ENCODE measurements at regions not wholly inside any gene's neighbourhood (a gene's known extent, or its start where the extent isn't known, plus 50 kb on each side); places are given as distances from the start of the nearest gene placed in this dataset.
"Not testable (repeated sequence)": the region's sequence is repeated elsewhere in the genome, so short reads cannot be mapped to it uniquely, and the experiment has no call there.

DNA sequence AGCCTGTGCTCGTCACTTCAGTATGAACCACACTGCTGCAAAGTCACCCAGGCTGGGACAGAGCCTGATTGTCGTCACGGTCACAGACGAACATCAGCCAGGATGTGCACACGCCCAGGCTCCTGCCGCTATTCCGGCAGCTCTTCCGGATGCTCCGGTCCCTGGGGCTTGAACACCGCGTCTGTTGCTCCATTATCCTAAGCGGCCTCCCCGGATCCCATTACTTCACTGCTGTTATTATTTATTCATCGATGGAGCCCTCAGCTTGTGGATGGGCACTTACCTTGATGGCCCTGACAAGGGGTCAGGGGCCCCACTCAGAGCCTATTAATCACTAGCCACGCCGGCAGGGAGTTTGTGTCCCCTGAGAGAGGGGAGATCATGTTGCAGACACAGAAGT, 120.8 kb upstream of the PCBD1 start:
- Histone ChIP-seq H3K27ac (ENCODE audit: low read depth, low read length) (no peak overlapping the region), H3K4ac (ENCODE audit: low read depth, low read length) (no peak overlapping the region), H3K79me2 (ENCODE audit: control insufficient read depth, insufficient read depth, low read length) (no peaks in the 10 kb centered on the region), H4K8ac (ENCODE audit: low read depth, low read length) (no peak overlapping the region), H3K23ac (ENCODE audit: low read length) (no peak overlapping the region), H3K9ac (ENCODE audit: low read length) (no peak overlapping the region), H3K27me3 (ENCODE audit: insufficient read depth, low read length, poor library complexity) (no peaks in the 10 kb centered on the region), H3K36me3 (ENCODE audit: control insufficient read depth, insufficient read depth, low read length) (no peaks in the 10 kb centered on the region), H3K4me1 (ENCODE audit: control insufficient read depth, low read depth, low read length) (peaks cover 6% of the 10 kb centered on the region), H2BK120ac (ENCODE audit: low read depth, low read length) (no peak overlapping the region), H3K4me2 (ENCODE audit: low read length) (no peak overlapping the region), H2BK15ac (replicated peaks; ENCODE audit: low read depth) (no peak overlapping the region), H3K79me1 (ENCODE audit: low read length) (no peaks in the 10 kb centered on the region), H2BK5ac (ENCODE audit: low read length) (no peak overlapping the region), H4K5ac (ENCODE audit: low read length) (no peak overlapping the region), H3K4me3 (ENCODE audit: low read length) (no peak overlapping the region), H3K18ac (ENCODE audit: low read length) (no peak overlapping the region), H2AK5ac (ENCODE audit: low read length) (no peak overlapping the region), H3K56ac (ENCODE audit: low read length) (no peak overlapping the region)
- WGBS (ENCODE audit: extremely low coverage, insufficient coverage, low lambda C conversion rate): no CpG with 5 or more reads among the region's 16 CpGs
- no peak for DNase-seq

DNA sequence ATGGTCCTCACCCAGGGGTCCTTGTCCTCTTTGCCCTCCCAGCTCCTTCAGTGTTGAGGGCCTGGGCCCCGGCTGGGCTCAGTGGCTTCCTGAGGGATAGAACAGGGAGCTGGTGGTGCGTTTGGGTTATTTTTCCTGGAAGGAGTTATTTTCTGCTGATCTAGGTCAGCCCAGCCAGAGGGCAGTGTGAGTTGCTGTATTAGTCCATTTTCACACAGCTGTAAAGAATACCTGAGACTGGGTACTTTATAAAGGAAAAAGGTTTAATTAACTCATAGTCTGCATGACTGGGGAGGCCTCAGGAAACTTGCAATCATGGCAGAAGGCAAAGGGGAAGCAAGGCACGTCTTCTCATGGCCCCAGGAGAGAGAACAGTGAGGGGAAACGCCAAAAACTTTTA, 122.4 kb upstream of the PCBD1 start:
- Histone ChIP-seq H3K18ac (ENCODE audit: low read length) (no peak overlapping the region), H3K4me2 (ENCODE audit: low read length) (no peak overlapping the region), H3K79me1 (ENCODE audit: low read length) (no peaks in the 10 kb centered on the region), H3K4me3 (ENCODE audit: low read length) (no peak overlapping the region), H2AK5ac (ENCODE audit: low read length) (peak overlapping the region; percentile 83), H3K4ac (ENCODE audit: low read depth, low read length) (peak overlapping the region; percentile 5), H3K27me3 (ENCODE audit: insufficient read depth, low read length, poor library complexity) (no peaks in the 10 kb centered on the region), H4K5ac (ENCODE audit: low read length) (no peak overlapping the region), H3K4me1 (ENCODE audit: control insufficient read depth, low read depth, low read length) (peaks cover 6% of the 10 kb centered on the region), H4K8ac (ENCODE audit: low read depth, low read length) (no peak overlapping the region), H3K23ac (ENCODE audit: low read length) (no peak overlapping the region), H3K36me3 (ENCODE audit: control insufficient read depth, insufficient read depth, low read length) (no peaks in the 10 kb centered on the region), H3K79me2 (ENCODE audit: control insufficient read depth, insufficient read depth, low read length) (no peaks in the 10 kb centered on the region), H2BK5ac (ENCODE audit: low read length) (peak overlapping the region; percentile 37), H3K56ac (ENCODE audit: low read length) (peak overlapping the region; percentile 61), H3K27ac (ENCODE audit: low read depth, low read length) (no peak overlapping the region), H2BK15ac (replicated peaks; ENCODE audit: low read depth) (no peak overlapping the region), H2BK120ac (ENCODE audit: low read depth, low read length) (no peak overlapping the region), H3K9ac (ENCODE audit: low read length) (no peak overlapping the region)
- WGBS (ENCODE audit: extremely low coverage, insufficient coverage, low lambda C conversion rate): no CpG with 5 or more reads among the region's 4 CpGs
- no peak for DNase-seq

DNA sequence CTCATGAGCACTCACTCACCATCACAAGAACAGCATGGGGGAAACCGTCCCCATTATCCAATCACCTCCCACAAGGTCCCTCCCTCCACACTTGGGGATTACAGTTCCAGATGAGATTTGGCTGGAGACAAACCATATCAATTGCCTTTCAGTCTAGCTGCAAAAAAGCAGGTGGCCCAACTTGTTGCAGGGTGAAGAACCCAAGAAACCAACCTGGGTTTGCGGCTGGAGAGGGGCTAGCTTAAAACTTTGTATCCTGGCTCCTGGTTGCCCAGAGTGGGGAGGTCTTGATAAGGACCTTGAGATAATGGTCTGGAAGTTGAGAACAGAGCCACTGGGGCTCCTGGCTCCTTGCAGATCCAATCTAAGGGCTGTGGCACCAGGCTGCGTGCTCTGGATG, 122.8 kb upstream of the PCBD1 start:
- Histone ChIP-seq H4K8ac (ENCODE audit: low read depth, low read length) (no peak overlapping the region), H3K79me2 (ENCODE audit: control insufficient read depth, insufficient read depth, low read length) (no peaks in the 10 kb centered on the region), H3K36me3 (ENCODE audit: control insufficient read depth, insufficient read depth, low read length) (no peaks in the 10 kb centered on the region), H3K27me3 (ENCODE audit: insufficient read depth, low read length, poor library complexity) (no peaks in the 10 kb centered on the region), H3K56ac (ENCODE audit: low read length) (no peak overlapping the region), H3K9ac (ENCODE audit: low read length) (no peak overlapping the region), H2BK15ac (replicated peaks; ENCODE audit: low read depth) (no peak overlapping the region), H3K4me1 (ENCODE audit: control insufficient read depth, low read depth, low read length) (peaks cover 5% of the 10 kb centered on the region), H2AK5ac (ENCODE audit: low read length) (no peak overlapping the region), H3K4me2 (ENCODE audit: low read length) (no peak overlapping the region), H2BK120ac (ENCODE audit: low read depth, low read length) (no peak overlapping the region), H3K4ac (ENCODE audit: low read depth, low read length) (no peak overlapping the region), H3K27ac (ENCODE audit: low read depth, low read length) (no peak overlapping the region), H3K79me1 (ENCODE audit: low read length) (no peaks in the 10 kb centered on the region), H4K5ac (ENCODE audit: low read length) (no peak overlapping the region), H3K23ac (ENCODE audit: low read length) (no peak overlapping the region), H3K18ac (ENCODE audit: low read length) (no peak overlapping the region), H2BK5ac (ENCODE audit: low read length) (no peak overlapping the region), H3K4me3 (ENCODE audit: low read length) (no peak overlapping the region)
- WGBS (ENCODE audit: extremely low coverage, insufficient coverage, low lambda C conversion rate): no CpG with 5 or more reads among the region's 3 CpGs
- DNase-seq: peak; percentile 58

DNA sequence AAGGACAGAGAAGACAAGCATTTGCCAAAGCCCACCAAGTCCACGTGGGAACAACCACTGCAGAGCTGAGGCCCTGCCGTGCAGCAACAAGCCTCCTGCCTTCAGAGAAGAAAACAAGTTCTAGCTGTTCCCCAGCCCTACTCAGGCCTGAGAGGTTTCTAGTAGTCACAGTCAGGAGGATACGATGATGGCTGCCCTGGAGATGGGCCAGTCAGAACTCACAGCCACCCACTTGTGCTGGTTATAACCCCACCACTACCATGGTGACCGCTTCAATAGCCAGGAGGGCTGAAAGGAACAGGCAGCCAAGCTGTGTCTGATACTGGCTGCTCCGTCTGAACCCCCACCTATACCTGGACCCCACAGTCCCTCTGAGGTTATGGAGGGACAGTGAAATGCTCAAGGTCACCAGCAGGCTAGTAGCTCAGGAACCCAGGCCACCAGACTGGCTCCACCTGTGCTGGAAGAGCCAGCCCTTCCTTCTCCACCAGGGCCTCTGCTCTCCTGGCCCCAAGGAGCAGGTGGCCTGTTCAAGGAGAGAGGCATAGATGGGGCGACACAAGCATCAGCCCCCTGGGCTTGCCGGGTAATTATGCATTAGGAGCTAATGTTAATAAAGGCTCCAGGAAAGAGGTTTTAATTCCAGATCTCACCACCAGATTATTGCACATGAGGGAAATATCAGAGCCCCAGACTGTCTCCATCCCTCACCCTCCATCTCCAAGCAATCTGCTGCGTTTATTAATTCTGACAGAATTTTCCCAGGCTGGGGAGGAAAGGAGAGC, 125.8 kb upstream of the PCBD1 start:
- H3K18ac ChIP-seq (ENCODE audit: low read length): no peak overlapping the region
- H4K5ac ChIP-seq (ENCODE audit: low read length): no peak overlapping the region
- WGBS (ENCODE audit: extremely low coverage, insufficient coverage, low lambda C conversion rate): no CpG with 5 or more reads among the region's 8 CpGs
- H3K9ac ChIP-seq (ENCODE audit: low read length): no peak overlapping the region
- H3K56ac ChIP-seq (ENCODE audit: low read length): no peak overlapping the region
- H3K27me3 ChIP-seq (ENCODE audit: insufficient read depth, low read length, poor library complexity): no peaks in the 10 kb centered on the region
- H2AK5ac ChIP-seq (ENCODE audit: low read length): no peak overlapping the region
- H3K4me1 ChIP-seq (ENCODE audit: control insufficient read depth, low read depth, low read length): no peaks in the 10 kb centered on the region
- H3K23ac ChIP-seq (ENCODE audit: low read length): no peak overlapping the region
- H2BK5ac ChIP-seq (ENCODE audit: low read length): no peak overlapping the region
- H2BK15ac ChIP-seq (replicated peaks; ENCODE audit: low read depth): no peak overlapping the region
- H3K4me3 ChIP-seq (ENCODE audit: low read length): no peak overlapping the region
- no peak overlapping the region for H3K27ac ChIP-seq (ENCODE audit: low read depth, low read length)
- H3K79me1 ChIP-seq (ENCODE audit: low read length): no peaks in the 10 kb centered on the region
- DNase-seq: no peak
- no peak overlapping the region for H4K8ac ChIP-seq (ENCODE audit: low read depth, low read length)
- no peaks in the 10 kb centered on the region for H3K36me3 ChIP-seq (ENCODE audit: control insufficient read depth, insufficient read depth, low read length)
- no peak overlapping the region for H3K4me2 ChIP-seq (ENCODE audit: low read length)
- no peaks in the 10 kb centered on the region for H3K79me2 ChIP-seq (ENCODE audit: control insufficient read depth, insufficient read depth, low read length)
- H3K4ac ChIP-seq (ENCODE audit: low read depth, low read length): no peak overlapping the region
- H2BK120ac ChIP-seq (ENCODE audit: low read depth, low read length): no peak overlapping the region

DNA sequence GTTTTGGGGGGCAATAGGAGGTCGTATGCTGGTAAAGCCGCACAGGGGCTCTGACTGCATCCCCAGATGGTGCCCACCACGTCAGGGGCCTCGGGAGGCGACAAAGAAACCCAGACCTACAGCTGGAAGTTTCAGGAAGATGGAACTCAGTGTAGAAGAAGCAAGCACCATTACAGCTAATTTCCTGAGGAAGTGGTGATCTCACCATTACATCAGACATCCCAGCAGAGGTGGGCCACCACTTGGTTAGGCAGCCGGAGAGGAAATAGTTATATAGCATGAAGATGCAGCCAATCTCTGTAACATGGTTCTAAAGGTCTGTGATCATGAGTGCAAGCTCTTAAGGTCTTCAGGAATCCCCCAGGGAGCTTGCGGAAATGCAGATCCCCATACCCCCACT, 127.3 kb upstream of the PCBD1 start:
- Histone ChIP-seq H2BK5ac (ENCODE audit: low read length) (no peak overlapping the region), H3K23ac (ENCODE audit: low read length) (no peak overlapping the region), H3K27ac (ENCODE audit: low read depth, low read length) (no peak overlapping the region), H3K27me3 (ENCODE audit: insufficient read depth, low read length, poor library complexity) (no peaks in the 10 kb centered on the region), H3K4me1 (ENCODE audit: control insufficient read depth, low read depth, low read length) (no peaks in the 10 kb centered on the region), H3K56ac (ENCODE audit: low read length) (no peak overlapping the region), H2AK5ac (ENCODE audit: low read length) (no peak overlapping the region), H3K79me1 (ENCODE audit: low read length) (no peaks in the 10 kb centered on the region), H3K9ac (ENCODE audit: low read length) (no peak overlapping the region), H3K18ac (ENCODE audit: low read length) (no peak overlapping the region), H3K36me3 (ENCODE audit: control insufficient read depth, insufficient read depth, low read length) (no peaks in the 10 kb centered on the region), H3K4me3 (ENCODE audit: low read length) (no peak overlapping the region), H3K4me2 (ENCODE audit: low read length) (no peak overlapping the region), H4K8ac (ENCODE audit: low read depth, low read length) (no peak overlapping the region), H3K79me2 (ENCODE audit: control insufficient read depth, insufficient read depth, low read length) (no peaks in the 10 kb centered on the region), H2BK120ac (ENCODE audit: low read depth, low read length) (no peak overlapping the region), H4K5ac (ENCODE audit: low read length) (no peak overlapping the region), H3K4ac (ENCODE audit: low read depth, low read length) (no peak overlapping the region), H2BK15ac (replicated peaks; ENCODE audit: low read depth) (no peak overlapping the region)
- DNase-seq: no peak
- WGBS (ENCODE audit: extremely low coverage, insufficient coverage, low lambda C conversion rate): no CpG with 5 or more reads among the region's 7 CpGs

DNA sequence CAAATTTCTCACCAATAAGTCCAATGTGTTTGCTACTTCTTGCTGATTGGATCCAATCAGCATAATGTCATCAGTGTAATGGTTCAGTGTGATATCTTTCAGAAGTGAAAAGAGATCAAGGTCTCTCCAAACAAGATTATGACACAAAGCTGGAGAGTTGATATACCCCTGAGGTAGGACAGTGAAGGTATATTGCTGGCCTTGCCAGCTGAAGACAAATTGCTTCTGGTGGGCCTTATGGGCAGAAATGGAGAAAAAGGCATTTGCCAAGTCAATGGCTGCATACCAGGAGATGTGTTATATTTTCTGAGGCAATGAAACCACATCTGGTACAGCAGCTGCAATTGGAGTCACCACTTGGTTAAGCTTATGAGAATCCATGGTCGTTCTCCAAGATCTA, 131.7 kb upstream of the PCBD1 start:
- not testable (repeated sequence) for H2BK5ac ChIP-seq (ENCODE audit: low read length); H3K27ac ChIP-seq (ENCODE audit: low read depth, low read length); H4K8ac ChIP-seq (ENCODE audit: low read depth, low read length); H3K36me3 ChIP-seq (ENCODE audit: control insufficient read depth, insufficient read depth, low read length); H3K18ac ChIP-seq (ENCODE audit: low read length); H2BK15ac ChIP-seq (replicated peaks; ENCODE audit: low read depth); H3K27me3 ChIP-seq (ENCODE audit: insufficient read depth, low read length, poor library complexity); H3K23ac ChIP-seq (ENCODE audit: low read length); H3K9ac ChIP-seq (ENCODE audit: low read length); H3K79me2 ChIP-seq (ENCODE audit: control insufficient read depth, insufficient read depth, low read length); H3K79me1 ChIP-seq (ENCODE audit: low read length); H3K4me3 ChIP-seq (ENCODE audit: low read length); H4K5ac ChIP-seq (ENCODE audit: low read length); H3K4me2 ChIP-seq (ENCODE audit: low read length); H3K4ac ChIP-seq (ENCODE audit: low read depth, low read length); H3K4me1 ChIP-seq (ENCODE audit: control insufficient read depth, low read depth, low read length); H2BK120ac ChIP-seq (ENCODE audit: low read depth, low read length); H3K56ac ChIP-seq (ENCODE audit: low read length); H2AK5ac ChIP-seq (ENCODE audit: low read length); DNase-seq
- WGBS (ENCODE audit: extremely low coverage, insufficient coverage, low lambda C conversion rate): no CpG with 5 or more reads among the region's 1 CpG
